Fibroblast of gingiva (primary cell): ENCODE measurements at regions not wholly inside any gene's neighbourhood (a gene's known extent, or its start where the extent isn't known, plus 50 kb on each side); places are given as distances from the start of the nearest gene placed in this dataset.
A peak's percentile ranks its signal among the peaks of the same experiment; 100 is the strongest.
"Not testable (repeated sequence)": the region's sequence is repeated elsewhere in the genome, so short reads cannot be mapped to it uniquely, and the experiment has no call there.

Source experiments
- DNase-seq: peaks from one replicate; pipeline ENCODE4 v3.0.0-alpha.2; 2011; ENCODE audit warnings: low read depth

DNA sequence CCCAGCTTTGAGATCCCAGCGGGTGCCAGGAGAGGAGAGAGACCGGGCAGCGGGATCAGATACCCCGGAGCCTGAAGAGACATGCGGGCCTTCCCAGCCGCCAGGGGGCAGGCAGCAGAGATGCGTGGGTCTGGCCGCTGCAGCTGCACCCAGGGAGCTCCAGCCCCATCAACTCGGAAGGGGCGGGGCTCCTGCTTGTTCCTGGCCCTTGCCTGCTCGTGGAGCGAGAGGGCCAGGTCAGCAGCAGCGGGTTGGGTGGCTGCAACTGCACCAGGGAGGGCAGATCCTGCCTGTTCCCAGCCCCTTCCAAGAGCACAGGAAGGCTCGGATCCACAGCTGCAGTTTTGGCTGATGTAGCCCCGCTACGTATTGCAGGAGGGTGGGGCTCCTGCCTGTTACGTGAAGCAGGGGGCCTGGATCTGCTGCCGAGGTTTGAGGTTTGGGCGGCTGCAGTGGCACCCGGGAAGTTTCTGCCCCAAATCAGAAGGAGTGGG, 532.8 kb downstream of the RFPL4B start:
- no peak for DNase-seq

DNA sequence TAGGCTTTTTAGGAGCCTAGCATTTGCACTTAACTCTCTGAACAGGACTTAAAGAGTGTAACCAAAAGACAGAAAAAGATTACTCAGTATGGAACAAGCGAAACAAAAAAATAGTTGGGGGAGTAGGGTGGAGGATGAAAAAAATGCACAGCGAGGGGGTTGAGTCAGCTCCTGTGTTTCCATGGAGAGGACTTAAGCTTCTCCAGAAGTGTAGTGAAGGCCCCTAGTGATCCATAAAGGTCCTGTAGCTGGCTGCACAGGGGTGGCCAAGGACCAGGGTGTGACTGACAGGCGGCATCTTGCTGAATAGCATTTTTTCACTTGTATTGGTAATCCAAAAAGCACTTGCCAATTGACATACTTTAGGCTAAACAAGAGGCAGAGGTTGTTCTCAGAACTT, 533.9 kb downstream of the RFPL4B start:
- DNase-seq = no peak

DNA sequence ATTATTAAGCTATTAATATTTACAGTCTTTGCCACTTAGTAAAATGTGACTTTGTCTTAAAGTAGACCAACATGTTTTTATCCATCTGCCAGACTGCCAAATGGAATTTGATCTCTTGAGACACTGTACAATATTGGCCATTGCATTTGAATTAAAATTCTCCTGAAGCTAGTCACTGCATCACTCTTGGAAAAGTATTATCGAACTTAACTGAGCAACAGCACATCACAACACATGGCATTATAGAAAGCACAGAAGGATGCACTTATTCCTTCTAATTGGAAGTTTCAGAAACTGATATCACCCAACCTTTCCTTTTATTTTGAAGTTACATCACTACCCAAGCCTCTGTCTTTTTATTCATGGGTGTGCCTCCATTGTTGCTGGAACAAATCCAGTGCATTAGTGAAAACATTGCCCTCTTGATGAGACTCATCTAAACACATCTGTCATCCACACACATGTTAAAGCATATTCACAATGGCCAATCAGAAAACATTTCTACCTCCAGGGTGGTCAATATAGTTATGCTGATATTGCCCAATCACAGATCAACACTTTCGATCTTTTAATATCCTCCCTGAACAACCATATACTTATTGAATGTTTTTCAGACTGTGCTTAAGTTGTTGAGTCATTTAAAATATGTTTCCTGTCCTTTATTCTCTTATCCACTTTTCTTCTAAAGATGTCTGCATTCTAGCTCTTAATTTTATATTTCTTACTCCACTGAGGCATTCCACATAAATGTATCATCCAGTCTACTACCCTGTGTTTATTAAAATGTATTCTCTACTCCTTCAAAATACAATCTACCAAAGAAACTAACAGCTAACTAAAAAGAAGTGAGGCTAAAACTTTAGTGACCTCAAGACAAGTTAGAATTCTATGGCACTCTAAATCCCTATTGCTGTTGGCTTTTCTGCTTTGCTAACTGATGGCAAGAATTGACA, 535.0 kb downstream of the RFPL4B start:
- peak; percentile 51 for DNase-seq

DNA sequence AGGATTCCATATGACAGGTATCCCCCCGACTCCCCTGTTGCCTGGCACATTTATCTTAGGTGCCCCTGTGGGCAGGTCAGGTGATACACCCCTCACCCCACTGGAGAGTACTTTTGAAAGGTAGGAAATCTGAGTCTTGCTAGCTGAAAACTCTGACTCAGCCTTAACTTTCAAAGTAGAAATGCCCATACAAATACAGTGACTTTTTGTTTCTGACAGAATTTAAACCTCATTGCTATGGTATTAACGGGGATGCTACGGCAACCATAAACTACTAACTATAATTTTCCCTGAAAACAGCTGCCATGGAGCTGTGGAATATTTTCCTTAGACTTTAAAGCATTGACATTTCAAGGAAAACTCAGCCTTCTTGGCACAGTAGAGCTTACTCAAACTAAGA, 536.0 kb downstream of the RFPL4B start:
- DNase-seq = no peak

DNA sequence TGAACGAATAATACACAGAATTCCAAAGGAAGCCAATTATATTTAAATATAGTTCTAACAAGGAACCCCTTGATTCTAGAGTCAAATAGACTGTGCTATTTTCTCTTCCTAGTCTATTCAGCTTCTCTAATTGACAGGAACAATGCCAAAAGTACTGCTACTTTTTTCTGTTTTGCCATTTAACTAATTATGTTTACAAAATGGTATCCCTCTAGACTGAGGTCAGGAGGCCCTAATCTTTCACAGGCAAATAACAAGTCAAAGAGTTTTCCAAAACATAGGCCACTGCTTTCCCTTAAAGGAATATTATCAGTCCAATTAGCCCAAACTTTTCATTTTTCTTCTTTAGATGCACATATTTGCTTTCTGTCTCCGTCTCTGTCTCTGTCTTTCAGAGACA, 539.3 kb downstream of the RFPL4B start:
- no peak for DNase-seq

DNA sequence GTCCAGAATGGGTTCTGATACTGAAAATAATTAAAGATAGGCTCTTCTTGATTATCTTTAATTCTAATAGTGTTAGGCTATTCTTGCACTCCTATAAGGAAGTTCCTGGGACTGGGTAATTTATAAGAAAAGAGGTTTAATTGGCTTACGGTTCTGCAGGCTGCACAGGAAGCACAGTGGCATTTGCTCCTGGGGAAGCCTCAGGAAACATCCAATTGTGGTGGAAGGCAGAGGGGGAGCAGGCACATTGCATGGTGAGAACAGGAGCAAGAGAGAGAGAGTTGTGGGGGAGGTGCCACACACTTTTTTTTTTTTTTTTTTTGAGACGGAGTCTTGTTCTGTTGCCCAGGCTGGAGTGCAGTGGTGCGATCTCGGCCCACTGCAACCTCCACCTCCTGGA, 540.3 kb downstream of the RFPL4B start:
- DNase-seq = not testable (repeated sequence)

DNA sequence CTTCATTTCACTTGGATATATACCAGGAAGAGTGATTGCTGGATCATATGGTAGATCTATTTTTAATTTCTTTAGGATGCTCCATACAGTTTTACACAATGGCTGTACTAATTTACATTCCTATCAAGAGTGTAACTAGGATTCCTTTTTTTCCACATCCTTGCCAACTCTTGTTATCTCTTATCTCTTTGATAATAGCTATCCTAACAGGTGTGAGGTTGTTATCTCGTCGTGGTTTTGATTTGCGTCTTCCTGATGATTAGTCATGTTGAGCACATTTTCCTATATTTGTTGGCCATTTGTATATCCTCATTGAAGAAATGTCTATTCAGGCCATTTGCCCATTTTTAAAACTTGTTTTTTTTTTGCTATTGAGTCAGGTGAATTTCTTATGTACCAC, 552.4 kb downstream of the RFPL4B start:
- DNase-seq = no peak

DNA sequence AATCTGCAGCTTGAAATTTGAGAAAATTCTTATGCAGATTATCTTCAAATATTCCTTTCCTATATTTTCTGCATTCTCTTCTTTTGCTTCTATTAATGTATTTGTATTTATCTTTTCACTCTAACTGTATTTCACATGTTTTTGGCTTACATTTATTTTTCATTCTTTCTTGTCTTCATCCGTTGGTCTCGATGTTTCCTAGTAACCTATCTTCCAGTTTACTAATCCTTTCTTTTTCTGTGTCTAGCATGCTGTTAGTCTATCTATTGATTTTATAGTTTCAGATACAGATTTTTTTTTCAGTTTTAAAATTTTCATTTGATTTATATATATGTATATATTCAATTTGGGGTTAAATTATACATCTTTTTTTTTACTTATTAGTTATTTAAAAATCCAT, 556.2 kb downstream of the RFPL4B start:
- DNase-seq = no peak

DNA sequence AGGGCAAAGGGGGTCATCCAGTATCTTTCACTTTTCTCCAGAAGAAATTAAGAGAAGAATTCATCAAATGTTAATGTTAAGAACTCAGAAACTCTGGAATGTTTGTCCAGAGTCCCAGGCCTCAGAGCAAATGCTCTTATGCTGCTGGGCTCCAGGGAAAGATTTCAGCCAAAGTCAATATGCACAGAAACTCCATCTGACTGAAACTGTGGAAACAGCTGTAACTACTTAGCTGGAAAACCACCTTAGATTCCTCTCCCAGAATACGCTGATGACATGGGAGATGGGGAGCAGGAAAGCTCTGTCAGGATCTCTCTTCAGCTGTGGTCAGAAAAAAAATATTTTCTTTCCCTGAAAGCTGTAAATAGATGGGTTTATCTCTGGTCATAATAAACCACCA, 559.6 kb downstream of the RFPL4B start:
- peak; percentile 88 for DNase-seq

DNA sequence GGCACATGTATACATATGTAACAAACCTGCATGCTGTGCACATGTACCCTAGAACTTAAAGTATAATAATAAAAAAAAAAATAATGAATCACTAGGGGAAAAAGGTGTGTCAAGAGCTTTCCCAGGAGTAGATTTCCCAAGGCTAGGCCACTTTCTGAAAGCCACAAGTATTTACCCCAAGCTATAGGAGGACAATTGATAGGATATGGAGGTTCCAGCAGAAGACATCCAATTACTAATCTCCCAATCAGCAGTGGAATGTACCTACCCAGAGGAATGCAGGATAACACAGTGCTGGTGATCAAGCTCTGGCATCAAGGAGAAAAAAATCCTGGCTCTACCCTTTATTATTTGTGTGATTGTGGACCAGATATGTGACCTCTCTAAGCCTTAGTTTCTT, 562.7 kb downstream of the RFPL4B start:
- DNase-seq = no peak

DNA sequence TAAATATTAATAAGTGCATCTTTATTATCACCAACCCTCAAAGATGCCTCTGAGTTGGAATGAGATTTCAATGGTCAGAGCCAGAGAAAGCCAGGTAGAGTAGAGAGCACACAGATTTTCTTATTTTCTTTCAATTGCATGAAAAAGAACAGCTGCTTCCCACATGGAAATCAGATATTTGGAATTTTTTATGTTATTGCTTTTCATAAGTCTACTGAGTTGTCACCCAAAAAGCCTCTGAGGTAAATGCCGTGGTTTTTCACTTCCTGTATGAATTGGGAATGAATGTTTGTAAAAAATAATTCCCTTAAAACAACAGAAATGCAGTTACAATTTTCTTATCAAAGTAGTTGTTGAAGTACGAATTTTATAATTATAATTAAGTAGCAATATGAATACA, 563.1 kb downstream of the RFPL4B start:
- DNase-seq = no peak

DNA sequence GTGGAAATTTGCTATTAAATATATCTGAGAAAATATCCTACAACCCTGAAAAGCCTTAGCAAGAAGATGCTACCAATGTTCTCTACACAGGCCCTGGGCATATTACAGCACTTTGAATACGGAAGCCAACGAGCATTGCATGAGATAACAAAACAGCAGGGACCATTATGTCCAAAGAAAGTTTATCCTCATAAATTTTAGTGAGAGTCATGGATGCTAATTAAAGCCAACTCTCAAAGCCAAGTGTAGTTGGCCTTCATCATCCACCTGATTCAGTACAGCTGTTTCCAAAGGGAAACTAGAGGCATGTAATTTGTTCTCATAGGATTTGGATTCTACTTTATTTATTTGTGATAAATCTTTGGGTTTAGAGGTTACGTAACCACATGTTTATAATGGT, 564.8 kb downstream of the RFPL4B start:
- no peak for DNase-seq

DNA sequence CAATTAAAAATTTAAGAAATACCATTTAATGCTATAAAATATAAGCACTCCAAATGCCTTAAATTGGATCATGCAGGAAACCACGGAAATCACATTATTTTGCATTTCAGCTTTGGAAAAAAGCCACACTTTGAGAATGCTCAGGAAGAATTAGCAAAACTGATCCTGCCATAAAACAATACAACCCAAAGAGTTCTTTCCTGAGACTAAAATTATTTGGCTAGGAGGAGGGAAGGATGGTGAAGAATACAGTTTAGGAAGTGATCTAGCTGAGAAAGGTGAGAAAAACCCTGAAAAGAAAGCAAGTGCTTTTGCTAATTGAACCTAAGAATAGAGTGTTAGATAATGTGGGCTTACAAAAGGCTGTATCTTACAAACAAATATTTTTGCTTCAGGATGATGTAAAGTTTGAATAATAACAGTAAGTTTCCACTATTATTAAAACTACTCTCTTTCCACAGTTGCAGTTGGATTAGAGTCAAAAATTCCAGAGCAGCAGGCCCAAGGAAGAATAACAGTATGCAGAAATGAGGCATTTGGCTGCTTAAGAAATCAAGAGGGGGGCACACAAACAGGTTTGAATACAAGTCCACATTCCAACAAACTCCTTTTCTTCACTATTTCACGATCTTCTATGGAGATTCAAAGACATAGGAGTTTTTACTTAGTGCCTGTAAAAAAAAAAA, 565.4 kb downstream of the RFPL4B start:
- peak; percentile 48 for DNase-seq

DNA sequence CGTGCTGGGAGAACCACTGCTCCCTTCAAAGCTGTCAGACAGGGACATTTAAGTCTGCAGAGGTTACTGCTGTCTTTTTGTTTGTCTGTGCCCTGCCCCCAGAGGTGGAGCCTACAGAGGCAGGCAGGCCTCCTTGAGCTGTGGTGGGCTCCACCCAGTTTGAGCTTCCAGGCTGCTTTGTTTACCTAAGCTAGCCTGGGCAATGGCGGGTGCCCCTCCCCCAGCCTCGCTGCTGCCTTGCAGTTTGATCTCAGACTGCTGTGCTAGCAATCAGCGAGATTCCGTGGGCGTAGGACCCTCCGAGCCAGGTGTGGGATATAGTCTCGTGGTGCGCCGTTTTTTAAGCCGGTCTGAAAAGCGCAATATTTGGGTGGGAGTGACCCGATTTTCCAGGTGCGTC, 572.6 kb downstream of the RFPL4B start:
- not testable (repeated sequence) for DNase-seq

DNA sequence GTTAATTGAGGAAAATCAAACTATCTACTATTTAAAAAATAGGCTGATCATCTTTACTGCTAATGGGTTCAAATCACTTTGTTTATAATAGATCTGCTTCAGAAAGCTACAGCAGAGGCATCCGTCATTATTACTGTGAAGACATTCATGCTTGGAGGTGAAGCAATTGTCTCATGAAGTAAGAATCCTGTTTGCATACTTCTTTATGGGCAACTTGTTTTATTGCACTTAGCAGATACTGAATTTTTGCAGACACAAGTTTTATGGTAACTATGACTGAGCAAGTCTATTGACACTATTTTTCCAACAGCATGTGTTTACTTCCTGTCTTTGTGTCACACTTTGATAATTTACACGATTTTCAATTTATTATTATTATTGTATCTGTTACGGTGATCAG, 573.9 kb downstream of the RFPL4B start:
- DNase-seq = no peak

DNA sequence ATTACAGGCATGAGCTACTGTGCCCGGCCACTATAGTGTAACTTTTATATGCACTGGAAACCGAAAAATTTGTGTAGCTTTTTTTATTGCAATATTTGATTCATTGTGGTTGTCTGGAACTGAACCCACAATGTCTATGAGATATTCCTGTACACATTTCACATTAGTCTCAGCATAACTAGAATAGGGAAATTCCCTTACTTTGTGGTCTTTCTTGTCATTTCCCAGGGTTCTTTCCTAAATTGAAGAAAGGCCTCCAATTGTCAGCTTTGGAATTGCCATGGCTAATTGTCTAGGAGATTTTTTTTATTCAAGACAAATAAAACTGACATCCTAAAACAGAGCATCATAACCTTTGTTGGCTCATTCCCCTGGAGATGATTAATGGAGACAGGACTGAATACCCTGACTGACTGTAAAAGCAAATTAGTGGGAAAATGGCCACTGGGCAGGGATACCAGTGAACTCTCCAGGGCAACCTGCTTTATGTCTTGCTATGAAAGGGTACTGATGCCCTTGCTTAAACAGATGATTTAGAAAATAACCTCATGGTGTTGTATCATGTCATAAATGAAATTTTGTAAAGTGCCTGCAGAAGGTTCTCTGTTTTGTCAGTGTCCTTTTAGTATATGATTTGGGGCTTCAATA, 576.9 kb downstream of the RFPL4B start:
- DNase-seq = no peak

DNA sequence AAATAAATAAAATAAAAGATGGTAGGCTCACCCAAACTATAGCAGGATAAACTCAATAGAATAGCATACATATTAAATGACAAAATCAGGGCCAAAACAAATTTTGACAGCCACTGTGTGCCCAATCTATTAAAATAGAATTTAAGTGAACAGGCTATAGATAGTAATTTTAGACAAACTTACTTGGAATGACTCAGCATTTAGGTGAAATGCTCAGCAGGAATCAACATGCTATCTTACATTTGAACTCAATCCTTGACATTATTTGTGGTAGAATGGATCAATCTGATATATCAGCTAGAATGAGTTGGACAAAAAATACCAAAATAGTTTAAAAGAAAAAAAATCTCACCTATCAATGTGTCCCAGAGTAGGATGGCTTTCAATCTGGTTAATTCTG, 578.6 kb downstream of the RFPL4B start:
- DNase-seq = no peak

DNA sequence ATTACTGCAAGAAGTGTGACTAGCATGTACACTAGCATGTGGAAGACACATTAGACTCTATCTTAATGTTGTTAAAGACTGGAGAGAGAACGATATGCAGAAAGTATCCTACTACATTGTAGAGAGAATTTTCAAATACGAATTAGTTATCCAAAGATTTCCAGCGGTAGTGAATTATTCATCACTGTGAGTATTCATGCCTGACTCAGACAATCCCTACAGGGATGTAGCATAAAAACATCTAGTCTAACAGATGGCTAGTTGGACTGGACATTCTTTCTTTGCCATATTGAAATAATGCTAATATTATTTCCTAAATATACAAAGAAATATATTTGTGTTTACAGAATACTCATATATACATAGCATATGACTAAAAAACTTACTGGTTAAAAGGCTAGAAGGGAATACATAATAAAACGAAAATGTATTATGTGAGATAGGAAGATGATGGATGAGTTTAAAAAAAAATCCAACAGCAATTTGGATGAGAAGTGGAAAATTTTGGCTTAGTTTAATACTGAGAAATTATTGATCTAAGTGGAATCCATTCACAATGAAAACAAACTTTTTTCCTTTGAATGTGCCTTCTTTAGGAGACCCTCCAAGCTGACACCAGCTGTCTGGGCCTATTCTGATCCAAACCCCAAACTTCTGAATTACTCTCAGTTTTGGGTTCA, 580.7 kb downstream of the RFPL4B start:
- no peak for DNase-seq

DNA sequence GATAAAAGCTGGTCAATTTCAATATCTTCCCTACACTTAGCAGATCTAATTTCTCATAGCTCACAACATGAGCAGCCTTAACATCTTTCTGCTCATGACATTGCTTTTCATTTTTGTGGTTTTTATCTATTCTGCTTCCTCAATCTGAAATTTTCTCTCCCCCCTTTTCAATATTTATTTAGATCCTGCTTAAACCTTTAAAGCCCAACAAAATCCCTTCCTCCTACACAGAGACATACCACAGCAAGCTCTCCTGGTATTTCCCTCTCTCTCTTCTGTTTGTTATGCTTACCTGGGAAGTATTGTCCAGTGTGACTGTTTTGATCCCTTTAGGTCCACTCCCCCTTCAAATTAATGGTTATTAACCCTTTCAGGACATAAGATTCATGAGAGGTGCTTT, 582.5 kb downstream of the RFPL4B start:
- no peak for DNase-seq

DNA sequence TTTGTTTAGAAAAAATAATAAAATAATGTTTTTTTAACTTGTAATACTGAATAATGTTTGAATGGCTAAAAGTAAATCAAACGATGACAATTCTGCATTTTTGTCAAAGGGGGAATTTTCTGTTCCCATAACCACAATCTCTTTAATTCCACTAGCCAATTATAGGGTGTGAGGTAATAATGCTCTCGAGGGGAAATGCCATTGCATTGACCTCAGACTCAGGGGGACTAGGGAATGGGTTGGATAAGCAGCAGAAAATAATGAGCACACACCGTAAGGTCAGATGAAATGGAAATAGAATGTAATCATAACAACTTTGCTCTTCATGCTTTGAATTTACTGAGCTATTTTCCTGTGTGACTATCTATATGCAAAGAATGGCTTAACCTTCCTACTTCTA, 584.7 kb downstream of the RFPL4B start:
- DNase-seq = no peak

DNA sequence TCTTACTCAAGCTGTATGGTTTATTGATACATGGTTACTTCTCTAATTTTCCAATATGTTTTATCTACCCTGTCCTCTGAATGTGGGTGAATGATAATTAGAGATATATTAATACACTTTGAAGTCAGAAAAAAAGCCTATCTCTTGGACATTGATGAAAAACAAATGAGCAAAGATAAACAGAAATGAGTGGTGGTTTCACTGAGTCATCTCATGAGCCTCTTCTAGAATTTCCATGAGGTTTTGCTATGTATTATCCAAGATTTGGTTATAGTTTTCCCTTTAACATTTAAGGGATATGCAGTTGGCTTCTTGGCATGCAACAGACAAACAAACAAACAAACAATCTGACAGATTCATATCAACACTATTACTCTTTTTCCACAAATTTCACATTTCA, 586.8 kb downstream of the RFPL4B start:
- DNase-seq = peak; percentile 9
